ENCODE measurements at regions not wholly inside any gene's neighbourhood (a gene's known extent, or its start where the extent isn't known, plus 50 kb on each side); places are given as distances from the start of the nearest gene placed in this dataset.
"Not testable (repeated sequence)": the region's sequence is repeated elsewhere in the genome, so short reads cannot be mapped to it uniquely, and the experiment has no call there.

GRCh38 chr15:69749797-69750196, 297.2 kb downstream of the RPLP1 start:
- peak; percentile 29 for DNase-seq

GRCh38 chr15:69750253-69750652, 297.6 kb downstream of the RPLP1 start:
- DNase-seq = no peak

- DNase-seq = no peak
These were observed 298.5 kb downstream of the RPLP1 start for GRCh38 chr15:69751147-69751546.

- no peak for DNase-seq
These were observed 298.9 kb downstream of the RPLP1 start for GRCh38 chr15:69751566-69751965.

GRCh38 chr15:69753867-69754266, 301.2 kb downstream of the RPLP1 start:
- no peak for DNase-seq

DNA sequence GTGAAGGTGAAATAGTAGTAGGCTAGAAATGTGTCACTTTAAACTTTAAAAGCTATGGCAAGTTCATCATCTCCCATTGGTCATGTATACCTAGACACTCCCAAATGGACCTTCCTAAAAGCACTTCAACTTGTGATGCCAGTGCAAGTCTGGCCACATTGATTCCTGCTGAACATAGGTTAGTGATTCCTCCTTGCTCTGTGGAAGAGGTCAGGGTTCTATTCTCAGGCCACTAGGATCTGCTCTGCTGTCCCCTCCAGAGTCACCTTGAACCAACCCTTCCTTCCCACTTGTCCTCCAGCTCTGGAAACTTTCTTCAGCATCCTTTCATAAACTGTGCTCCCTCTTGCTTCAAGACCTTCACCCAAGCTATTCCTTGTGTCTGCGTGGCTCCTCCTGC, 301.7 kb downstream of the RPLP1 start:
- no peak for DNase-seq

- DNase-seq = peak; percentile 63
These were observed 303.1 kb downstream of the RPLP1 start for GRCh38 chr15:69755551-69756310.

DNA sequence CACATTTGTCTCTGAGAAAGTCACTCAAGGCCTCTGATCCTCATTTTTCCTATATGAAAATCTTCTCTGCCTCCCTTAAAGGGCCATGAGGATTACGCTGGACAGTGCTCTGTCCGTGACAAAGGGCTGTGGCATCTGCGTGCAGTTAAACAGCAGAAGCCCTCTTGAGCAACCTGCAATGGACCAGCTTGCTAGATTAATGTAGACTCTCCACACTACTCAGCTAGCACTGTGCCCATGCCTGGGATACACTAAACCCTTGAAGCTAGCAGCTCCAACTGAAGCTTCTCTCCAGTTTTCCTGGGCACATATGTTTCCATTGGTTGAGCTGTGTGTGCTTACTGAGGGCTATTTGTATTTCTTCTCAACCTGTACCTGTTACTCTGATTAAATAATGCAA, 303.8 kb downstream of the RPLP1 start:
- no peak for DNase-seq

DNA sequence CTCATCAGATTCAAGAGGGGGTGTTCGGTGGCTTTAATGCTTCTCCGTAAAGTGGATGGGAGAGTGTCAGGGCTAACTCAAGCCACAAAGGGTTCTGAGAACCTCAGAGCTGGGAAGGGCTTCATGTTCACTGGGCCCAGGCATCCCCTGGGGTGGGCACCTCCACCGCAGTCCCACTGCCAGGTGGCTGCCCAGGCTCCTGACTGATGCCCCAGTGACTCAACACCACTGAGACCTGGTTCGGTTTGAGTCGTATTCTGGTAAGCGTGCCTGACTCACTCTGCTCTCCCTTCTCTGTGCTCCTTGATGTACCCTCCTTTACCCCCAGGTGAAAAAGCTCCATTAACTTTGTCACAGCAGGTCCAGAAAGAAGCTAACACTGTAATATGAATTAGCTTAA, 304.6 kb downstream of the RPLP1 start:
- DNase-seq = peak; percentile 14

DNA sequence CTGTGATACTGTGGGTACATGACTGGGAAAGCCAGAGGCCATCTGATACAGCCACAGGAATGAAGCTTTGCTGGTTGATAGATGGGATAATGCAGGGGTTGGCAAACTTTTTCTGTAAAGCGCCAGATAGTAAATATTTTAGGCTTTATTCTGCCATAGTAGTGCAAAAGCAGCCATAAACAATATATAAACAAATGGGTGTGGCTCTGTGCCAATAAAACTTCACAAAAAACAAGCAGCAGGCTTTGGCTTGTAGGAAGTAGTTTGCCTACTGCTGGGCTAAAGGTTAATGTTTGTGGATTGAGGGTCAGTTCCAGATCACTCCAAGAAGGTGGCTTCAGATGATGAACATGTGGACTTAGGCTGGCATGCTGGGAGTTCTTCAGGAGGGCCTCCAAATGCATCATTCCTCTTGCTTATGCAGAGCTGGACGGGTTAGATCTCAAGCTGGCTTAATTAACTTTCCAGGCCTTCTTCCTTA, 305.7 kb downstream of the RPLP1 start:
- no peak for DNase-seq

DNA sequence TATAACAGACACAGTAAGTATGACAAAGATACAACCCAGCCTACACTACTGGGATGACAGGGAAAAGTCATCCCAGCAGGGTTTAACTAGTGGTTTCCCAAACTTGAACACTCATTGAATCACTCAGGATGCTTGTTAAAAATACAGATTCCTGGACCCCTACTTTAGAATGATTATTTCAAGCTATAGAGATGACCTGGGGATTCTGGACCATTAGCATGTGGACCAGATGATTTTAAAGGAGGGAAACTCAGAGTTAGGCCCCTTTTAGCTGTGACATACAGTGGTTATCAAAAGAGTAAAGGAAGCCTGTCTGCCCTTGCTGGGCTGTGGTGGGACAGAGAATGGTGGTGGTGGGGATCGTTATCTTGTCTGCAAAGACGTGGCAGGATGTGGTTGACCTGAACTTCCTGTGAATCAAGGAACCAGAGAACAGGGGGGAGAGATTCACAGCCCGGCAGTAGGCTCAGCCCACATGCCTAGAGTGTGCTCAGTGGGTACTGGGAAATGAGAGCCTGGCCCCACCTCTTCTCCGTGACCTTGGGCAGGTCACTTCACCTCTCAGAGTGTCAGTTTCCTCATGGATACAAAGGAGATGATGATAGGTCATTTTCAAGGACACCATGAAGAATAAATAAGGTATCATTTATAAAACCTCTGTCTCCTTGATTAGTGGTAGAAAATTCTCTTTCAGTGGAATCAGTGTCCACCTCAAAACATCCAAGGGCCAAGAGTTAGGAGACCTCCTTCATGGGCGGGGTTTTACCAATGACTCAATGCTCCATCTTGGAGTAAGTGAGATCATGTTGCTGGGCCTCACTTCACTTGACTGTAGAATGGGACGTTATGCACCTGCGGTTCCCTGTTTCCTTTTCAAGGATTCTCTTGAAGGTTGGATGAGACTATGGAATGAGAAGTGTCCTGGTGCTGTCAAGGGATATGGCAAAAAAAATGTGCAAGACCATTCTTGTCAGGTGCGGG, 306.5 kb downstream of the RPLP1 start:
- peak; percentile 89 for DNase-seq

GRCh38 chr15:69760258-69760845, 307.7 kb downstream of the RPLP1 start:
- DNase-seq = no peak

GRCh38 chr15:69760890-69761568, 308.4 kb downstream of the RPLP1 start:
- peak; percentile 84 for DNase-seq

DNA sequence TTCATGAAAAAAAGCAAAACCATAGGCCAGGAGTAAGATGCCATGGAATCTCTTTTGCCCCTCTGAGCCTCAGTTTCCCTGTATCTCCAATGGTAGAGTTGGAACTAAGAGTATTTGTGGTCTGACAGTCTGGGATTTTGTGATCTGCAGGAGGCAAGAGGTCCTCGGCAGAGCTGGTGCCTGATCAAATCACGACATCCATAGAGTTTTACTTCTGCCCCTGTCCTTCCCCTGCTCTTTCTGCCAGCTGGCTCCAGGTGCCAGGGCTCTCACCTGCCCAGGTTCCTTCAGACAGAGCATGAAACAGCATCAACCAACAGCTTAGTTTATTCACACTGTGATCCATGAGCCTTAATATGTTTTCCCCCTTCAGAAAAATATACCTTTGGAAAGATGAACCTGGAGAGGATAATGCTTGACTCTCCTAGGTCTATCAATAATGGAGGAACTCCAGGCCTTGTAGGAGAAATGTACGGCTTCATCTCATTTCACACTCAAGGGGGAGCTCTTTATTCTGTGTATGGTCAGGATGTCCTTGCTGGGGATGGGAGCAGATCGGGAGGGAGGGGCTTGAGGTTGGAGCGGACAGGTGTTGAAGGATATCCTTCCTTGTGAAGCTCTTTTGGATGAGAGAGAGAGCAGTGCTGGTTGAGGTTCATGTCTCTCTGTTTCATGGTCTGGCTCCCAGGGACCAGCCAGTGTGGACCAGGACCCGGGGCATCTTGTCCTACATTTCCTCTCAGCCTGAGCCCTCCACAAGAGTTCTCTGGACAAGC, 309.9 kb downstream of the RPLP1 start:
- no peak for DNase-seq

GRCh38 chr15:69763831-69764230, 311.2 kb downstream of the RPLP1 start:
- no peak for DNase-seq

DNA sequence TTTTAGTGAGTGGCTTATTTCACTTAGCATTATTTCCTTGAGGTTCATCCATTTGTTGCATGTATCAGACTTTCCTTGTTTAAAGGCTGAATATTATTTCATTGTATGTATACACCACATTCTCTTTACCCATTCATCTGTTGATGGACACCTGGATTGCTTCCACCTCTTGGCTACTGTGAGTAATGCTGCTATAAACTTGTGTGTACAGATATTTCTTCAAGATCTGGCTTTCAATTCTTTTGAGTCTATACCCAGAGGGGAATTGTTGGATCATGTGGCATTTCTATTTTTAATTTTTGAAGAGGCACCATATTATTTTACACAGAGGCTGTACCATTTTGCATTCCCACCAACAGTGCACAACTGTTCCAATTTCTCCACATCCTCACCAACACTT, 313.5 kb downstream of the RPLP1 start:
- DNase-seq = no peak

GRCh38 chr15:69767191-69767590, 314.6 kb downstream of the RPLP1 start:
- DNase-seq = no peak

GRCh38 chr15:69769336-69769735, 316.7 kb downstream of the RPLP1 start:
- not testable (repeated sequence) for DNase-seq

GRCh38 chr15:69774258-69774657, 321.6 kb downstream of the RPLP1 start:
- not testable (repeated sequence) for DNase-seq

DNA sequence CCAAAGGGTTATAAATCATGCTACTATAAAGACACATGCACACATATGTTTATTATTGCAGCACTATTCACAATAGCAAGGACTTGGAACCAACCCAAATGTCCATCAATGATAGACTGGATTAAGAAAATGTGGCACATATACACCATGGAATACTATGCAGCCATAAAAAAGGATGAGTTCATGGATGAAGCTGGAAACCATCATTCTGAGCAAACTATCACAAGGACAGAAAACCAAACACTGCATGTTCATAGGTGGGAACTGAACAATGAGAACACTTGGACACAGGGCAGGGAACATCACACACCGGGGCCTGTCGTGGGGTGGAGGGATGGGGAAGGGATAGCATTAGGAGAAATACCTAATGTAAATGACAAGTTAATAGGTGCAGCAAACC, 322.1 kb downstream of the RPLP1 start:
- not testable (repeated sequence) for DNase-seq

GRCh38 chr15:69777356-69777755, 320.4 kb downstream of the TLE3 start:
- DNase-seq = no peak

DNA sequence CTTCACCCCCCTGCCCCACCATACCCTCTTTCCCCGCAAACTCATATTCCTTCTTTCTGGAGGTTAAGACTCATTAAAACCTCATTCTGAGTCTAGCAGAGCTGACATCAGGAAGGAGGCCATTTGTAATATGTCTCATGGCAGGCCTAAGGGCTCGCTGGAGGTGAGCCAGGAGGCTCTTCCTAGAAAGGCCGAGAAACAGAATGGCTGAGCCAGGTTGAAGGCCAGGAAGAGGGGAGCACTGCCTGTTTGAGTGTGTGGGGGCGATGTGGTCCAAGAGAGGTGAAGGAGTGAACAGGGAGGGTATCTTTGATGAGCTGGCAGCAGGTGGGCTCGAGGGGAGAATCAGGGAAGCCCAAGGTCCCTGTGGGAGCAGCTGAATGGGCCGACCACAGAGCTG, 317.3 kb downstream of the TLE3 start:
- DNase-seq = no peak
